GM21723 (cell line): ENCODE measurements at regions not wholly inside any gene's neighbourhood (a gene's known extent, or its start where the extent isn't known, plus 50 kb on each side); places are given as distances from the start of the nearest gene placed in this dataset.
A peak's percentile ranks its signal among the peaks of the same experiment; 100 is the strongest.

Source experiments
- ATAC-seq: cut with Tn5 transposase; IDR thresholded peaks from one replicate; pipeline ENCODE4 v1.9.1; 2021; ENCODE audit warnings: mild to moderate bottlenecking, moderate library complexity; ENCODE audit not compliant: unreplicated experiment

DNA sequence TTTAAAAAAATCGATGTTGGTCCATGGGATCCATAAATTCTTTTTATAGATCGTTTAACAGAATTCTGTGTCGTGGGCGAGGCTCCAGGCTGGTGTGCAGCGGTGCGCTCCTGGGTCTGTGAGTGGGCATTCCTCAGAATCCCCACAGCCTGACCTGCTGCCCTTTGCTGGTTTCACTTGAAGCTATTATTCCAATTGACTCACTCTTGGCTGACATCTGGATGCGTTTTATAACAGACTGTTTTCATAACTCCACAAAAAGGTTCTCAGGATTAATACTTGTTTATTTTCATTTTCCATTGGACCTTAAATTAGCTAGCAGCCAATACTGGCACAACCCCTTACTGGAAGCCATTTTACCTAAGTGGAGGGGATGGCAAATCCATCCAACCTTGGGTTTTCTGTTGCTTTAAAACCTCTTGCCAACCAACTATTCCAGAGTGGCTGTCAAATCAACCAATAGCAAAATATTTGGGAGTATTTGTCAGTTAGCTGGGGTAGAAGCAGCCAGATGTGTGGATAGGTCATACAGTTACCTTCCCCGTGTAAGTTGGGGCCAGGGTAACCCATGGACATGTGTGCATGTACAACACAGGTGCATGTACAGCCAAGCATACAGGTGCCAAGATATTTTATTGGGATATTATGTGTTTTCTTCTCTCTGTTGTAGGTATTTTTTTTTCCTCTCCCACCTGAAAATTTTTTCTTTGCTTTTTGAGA, 160.7 kb upstream of the ZNF32 start:
- no peak for ATAC-seq

- peak; percentile 72 for ATAC-seq
Measured at GRCh38 chr10:43808136-43808535, 159.5 kb upstream of the ZNF32 start.

DNA sequence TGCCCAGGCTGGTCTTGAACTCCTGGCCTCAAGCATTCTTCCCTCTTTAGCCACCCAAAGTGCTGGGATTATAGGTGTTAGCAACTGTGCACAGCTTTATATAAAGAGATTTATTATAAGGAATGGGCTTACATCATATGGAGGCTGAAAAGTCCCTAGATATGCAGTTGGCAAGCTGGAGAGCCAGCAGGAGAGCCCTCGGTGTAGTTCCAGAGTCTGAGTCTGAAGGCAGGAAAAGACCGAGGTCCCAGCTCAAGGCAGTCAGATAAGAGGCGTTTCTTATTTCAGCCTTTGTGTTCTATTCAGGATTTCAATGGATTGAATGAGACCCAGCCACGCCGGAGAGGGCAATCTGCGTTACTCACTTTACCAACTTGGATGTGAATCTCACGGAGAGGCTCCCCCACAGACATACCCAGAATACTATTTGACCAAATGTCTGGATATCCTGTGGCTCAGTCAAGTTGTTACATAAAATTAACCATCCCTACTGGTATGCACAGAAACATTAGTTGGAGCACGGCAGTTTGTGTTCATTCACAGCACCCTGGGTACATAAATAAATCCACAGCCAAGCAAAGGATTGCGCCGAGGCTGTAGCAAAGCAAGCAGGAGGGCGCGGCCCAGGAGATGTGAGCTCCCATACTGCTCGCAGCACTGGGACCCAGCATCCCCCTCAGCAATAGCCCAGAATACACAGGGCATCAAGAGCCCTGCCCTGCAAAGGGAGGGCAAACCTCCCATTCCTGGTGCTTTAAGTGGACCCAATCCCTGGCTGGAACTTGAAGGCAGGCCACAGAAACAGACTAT, 158.4 kb upstream of the ZNF32 start:
- no peak for ATAC-seq

- no peak for ATAC-seq
Measured at GRCh38 chr10:43803791-43804190, 155.1 kb upstream of the ZNF32 start.

DNA sequence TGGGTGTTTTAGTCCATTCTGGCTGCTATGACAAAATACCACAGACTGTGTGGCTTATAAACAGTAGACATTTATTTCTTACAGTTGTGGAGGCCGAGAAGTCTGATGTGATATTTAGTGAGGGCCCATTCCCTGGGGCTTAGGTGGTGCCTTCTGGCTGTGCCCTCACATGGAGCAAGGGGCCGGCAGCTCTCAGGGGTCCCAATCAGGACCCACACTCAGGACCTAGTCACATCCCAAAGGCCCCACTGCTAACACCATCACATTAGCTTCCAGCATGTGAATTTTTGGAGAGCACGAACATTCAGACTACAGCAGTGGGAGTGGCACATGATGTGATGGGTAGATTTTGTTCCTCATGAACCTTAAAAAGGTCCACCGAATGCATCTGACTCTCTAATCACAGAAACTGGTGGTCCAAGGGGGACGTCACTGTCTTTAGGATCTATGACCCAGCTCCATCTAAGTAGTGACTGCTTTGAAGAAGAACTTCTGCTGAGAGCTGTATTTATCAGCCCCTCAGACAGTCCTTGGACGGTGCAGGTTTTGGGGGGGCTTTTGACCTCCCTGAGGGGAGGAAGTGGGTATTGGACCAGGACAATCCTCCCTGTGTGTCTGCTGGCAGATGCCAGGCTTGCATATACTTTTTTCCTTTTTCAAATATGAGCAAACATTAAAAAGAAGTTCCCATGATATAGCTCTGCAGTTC, 154.5 kb upstream of the ZNF32 start:
- no peak for ATAC-seq

DNA sequence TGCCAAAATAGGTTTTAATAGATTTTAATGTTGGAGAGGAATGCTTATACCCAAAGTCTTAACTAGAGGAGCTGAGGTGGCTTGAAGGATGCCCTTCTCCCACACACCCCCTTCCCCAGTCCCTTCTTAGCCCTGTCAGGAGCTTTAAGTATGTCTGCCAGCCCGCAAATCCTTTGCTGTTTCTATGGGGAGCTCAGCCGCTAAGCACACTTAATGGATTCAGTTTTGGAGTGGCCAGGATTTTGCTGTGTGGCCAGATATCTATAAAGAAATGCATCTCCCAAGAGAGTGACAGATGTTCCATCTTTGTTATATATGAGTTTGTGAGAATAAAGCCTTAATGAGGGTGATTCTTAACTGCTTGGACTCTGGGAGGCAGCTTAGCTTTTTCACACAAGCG, 152.9 kb upstream of the ZNF32 start:
- ATAC-seq: no peak

DNA sequence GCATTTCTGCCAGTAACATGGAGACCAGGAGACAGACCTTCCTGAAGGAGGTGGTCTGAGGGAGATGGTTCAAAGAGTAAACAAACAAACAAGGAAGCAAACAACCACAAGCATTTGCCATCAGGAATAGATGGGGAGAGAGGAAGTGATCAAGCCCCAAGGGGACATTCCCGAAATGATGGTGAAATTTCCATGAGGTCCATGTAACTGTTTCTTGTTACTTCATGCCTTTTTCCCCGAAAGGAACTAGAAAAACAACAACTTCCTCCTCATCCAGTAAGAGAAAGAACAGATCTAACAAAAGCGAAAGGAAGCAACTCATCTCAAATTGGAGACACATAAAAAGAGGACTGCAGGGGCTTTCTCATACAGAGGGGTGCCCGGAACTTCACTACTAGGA, 152.5 kb upstream of the ZNF32 start:
- ATAC-seq: no peak

DNA sequence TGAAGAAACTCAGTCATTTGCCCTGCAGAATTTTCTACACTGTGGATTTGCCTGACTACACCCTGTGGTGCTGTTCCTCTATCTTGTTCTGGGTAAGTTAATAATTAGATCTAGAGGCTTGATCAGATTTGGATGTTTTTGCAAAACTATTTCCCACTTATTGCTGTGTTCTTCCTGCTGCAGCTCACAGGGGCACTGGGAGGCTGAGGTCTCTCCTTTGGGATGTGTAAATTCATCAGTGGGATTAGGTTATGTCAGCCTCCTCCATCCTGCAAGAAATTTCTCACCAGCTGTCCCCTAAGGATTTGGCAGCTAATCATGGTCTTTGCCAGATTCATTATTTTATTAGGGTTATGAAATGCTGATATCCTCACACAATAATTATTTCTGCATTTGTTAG, 148.1 kb upstream of the ZNF32 start:
- ATAC-seq: no peak

DNA sequence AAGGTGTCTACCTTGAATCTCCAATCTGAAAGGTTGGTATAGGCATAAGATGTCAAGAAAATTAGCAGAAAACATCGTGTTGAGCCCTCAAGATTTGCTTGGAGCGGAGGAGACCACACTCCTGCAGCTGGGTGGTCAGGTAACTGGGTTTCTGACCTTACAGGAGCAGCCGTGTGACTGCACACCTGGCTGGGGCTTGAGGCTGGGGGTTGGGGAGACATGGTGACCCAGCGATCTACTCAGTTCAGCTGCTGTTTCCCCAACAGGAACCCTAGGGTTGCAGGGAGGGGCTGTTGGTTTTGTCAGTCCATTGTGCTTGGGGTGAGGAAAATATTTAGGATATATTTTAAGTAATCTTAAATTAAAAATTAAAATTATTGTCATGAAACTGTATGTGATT, 147.0 kb upstream of the ZNF32 start:
- ATAC-seq: no peak

DNA sequence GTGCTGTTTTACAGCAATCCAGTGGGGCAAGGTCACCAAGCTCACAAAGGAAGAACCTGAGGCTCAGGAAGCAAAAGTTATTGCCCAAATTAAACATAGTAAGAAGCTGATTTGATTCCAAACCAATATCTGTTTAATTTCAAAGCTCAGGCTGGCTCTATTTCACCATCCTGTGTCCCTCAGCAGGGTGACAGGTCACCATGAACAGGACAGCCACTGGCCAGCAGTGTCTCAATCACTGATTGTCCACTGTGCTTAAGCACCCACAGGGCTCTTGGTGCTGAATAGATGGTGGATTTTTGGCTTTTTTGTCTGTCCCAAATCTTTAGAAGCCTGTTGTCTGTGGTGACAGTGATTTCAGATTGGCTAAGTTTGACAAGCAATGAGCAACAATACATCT, 146.4 kb upstream of the ZNF32 start:
- ATAC-seq: no peak

GRCh38 chr10:43794181-43794815, 145.6 kb upstream of the ZNF32 start:
- ATAC-seq: no peak

- ATAC-seq: no peak
Measured at GRCh38 chr10:43793704-43794103, 145.0 kb upstream of the ZNF32 start.

DNA sequence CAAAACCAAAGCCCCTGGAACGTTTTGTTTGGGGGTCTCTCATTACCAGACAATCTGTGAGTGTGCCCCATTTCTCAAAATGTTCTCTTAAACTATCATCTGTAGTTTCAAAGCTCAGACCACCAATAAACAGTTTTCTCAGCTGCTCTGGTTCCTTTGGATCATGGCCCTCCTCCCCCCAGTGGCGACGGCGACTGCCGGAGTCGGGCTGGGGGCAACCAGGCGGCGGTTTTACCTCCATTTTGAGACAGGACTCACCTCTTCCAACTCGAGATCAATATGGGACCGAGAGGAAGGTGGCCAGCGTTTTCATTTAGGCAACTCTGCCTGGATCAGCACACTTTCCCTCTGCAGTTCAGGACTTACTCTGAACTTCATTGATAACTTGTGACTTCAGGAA, 141.5 kb upstream of the ZNF32 start:
- ATAC-seq: no peak

- ATAC-seq: no peak
Measured at GRCh38 chr10:43785252-43785651, 136.6 kb upstream of the ZNF32 start.

GRCh38 chr10:43782814-43783213, 134.1 kb upstream of the ZNF32 start:
- no peak for ATAC-seq

DNA sequence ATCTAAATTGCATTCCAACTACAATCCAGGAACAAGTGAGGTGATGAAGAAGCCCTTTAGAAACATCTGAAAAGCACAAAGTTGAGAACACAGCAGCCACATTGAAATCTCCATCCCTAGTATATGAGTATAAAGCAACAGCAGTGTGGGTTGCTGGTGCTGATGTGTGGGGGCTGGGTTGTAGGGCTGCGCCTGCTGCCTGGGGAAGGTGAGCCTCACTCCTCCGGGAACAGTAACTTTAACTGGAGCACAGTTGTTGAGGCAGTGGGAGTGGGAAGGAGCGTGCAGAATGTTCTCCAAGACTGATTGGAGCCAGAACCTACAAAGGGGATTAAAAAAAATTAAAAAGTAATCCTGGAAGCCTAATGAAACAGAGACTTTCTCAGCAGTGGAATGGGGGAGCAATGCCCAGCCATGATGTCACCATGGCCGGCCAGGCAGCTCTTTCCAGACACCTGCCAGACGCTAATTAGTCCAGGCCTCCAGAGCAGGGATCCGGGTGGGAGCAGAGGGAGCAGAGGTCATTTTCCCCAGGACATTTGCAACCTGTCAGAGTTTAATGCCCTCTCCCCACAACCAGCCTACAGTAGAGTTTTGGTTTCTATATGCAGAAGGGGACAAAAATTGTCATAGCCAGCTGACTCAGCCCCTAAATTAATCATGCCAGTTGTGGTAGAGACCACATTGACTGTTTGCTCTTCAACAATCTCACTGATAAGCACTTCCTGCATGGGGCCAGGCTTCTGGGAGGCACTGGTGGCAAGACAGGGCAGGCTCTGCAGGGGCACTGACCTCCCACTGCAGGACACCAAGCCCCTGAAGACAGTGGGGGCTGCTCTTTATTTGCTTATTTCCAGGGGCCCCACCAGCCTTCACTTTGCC, 133.0 kb upstream of the ZNF32 start:
- ATAC-seq: no peak

GRCh38 chr10:43778571-43778970, 129.9 kb upstream of the ZNF32 start:
- ATAC-seq: no peak

DNA sequence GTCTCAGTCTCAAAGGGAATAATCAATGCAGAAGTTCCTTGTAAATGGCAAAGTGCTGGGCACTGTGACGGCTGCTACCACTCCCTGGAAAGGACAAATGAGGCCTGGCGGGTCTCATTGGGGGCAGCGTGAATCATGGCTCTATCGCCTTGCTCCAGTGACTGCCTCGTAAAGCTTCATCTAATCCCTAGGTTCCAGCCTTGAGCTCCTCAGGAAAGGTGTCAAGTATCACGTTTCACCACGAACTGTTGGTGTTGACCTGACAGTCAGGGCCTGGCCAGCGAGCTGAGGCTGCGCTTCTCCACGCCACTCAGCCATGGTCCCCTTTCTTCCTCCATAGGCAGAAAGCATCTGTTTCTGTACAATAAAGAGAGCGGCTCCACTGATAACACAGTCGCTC, 126.7 kb upstream of the ZNF32 start:
- ATAC-seq: no peak

DNA sequence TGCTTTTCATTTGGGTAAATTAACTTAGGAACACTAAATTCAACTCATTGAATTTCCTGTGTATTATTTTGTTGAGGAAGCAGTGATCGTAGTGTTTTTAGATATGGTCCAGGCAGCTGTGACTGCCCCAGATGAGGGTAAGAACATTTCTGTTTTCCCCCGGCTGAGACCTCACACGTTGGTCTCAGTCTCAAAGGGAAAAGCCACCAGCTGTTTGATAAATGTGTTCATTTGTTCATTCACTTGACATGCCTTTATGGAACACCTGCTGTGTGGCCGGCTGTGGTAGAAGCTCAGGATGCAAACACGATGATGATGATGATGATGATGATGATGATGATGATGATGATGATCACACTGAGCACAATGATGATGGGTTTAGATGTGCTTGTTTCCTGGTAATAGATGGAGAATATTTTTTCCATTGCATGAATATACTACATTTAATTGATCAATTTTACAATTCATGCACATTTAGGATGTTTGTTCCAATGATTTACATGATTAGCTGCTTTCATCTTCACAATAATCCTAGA, 125.6 kb upstream of the ZNF32 start:
- no peak for ATAC-seq

GRCh38 chr10:43773736-43774135, 125.1 kb upstream of the ZNF32 start:
- ATAC-seq: no peak
